Neural crest cell (in vitro differentiated cells): ENCODE measurements at regions not wholly inside any gene's neighbourhood (a gene's known extent, or its start where the extent isn't known, plus 50 kb on each side); places are given as distances from the start of the nearest gene placed in this dataset.
A peak's percentile ranks its signal among the peaks of the same experiment; 100 is the strongest.

Experiments used
- DNase-seq: peaks from one replicate; pipeline ENCODE4 v3.0.0; 2021; ENCODE audit warnings: low read depth, mixed read lengths, low spot score
- H3K27ac Mint-ChIP-seq: one replicate; pipeline ENCODE4 v1.8.0; 2021; ENCODE audit warnings: mild to moderate bottlenecking, mixed read lengths; ENCODE audit not compliant: unreplicated experiment
- H3K27me3 Mint-ChIP-seq: 2 replicates; pipeline ENCODE4 v1.8.0; 2021; ENCODE audit warnings: low read depth, mild to moderate bottlenecking, mixed read lengths
- H3K36me3 Mint-ChIP-seq: 2 replicates; pipeline ENCODE4 v1.8.0; 2021; ENCODE audit warnings: low read depth, mild to moderate bottlenecking, mixed read lengths
- H3K4me1 Mint-ChIP-seq: 2 replicates; pipeline ENCODE4 v1.8.0; 2021; ENCODE audit warnings: mixed read lengths
- H3K4me3 Mint-ChIP-seq: one replicate; pipeline ENCODE4 v1.8.0; 2021; ENCODE audit warnings: mild to moderate bottlenecking, mixed read lengths
- H3K9me3 Mint-ChIP-seq: 2 replicates; pipeline ENCODE4 v1.8.0; 2021; ENCODE audit warnings: mixed read lengths
- CTCF ChIP-seq: fragments of 200-600 bp; sonication (generic); conservative IDR thresholded peaks from 2 replicates; pipeline ENCODE4 v1.5.0; 2021; ENCODE audit warnings: antibody characterized with exemption, mild to moderate bottlenecking

GRCh38 chr2:57894381-57894780 is 152.2 kb upstream of the VRK2 start:
- DNase-seq, result no peak
- TF ChIP-seq CTCF, result no peak

GRCh38 chr2:57897920-57898319 is 148.7 kb upstream of the VRK2 start:
- TF ChIP-seq CTCF, result no peak
- no peaks in the 10 kb centered on the region for H3K36me3 Mint-ChIP-seq
- no peaks in the 10 kb centered on the region for H3K4me1 Mint-ChIP-seq
- DNase-seq, result no peak
- H3K27ac Mint-ChIP-seq, result no peak overlapping the region
- H3K9me3 Mint-ChIP-seq, result no peaks in the 10 kb centered on the region
- H3K4me3 Mint-ChIP-seq, result no peak overlapping the region
- no peaks in the 10 kb centered on the region for H3K27me3 Mint-ChIP-seq

More at GRCh38 chr2:57894381-57894780, 152.2 kb upstream of the VRK2 start:
- Mint-ChIP-seq H3K36me3 (no peaks in the 10 kb centered on the region), H3K4me3 (no peak overlapping the region), H3K27me3 (no peaks in the 10 kb centered on the region), H3K9me3 (no peaks in the 10 kb centered on the region), H3K27ac (no peak overlapping the region), H3K4me1 (no peaks in the 10 kb centered on the region)

- no peaks in the 10 kb centered on the region for H3K9me3 Mint-ChIP-seq
- no peak overlapping the region for H3K4me3 Mint-ChIP-seq
- no peaks in the 10 kb centered on the region for H3K27me3 Mint-ChIP-seq
- H3K27ac Mint-ChIP-seq, result no peak overlapping the region
- H3K36me3 Mint-ChIP-seq, result no peaks in the 10 kb centered on the region
- no peaks in the 10 kb centered on the region for H3K4me1 Mint-ChIP-seq
- DNase-seq, result no peak
- no peak for TF ChIP-seq CTCF
Observed at GRCh38 chr2:57899898-57900297, 146.7 kb upstream of the VRK2 start.

GRCh38 chr2:57902578-57902977 is 144.0 kb upstream of the VRK2 start:
- Mint-ChIP-seq H3K9me3 (peaks cover 2% of the 10 kb centered on the region), H3K4me3 (no peak overlapping the region), H3K27ac (no peak overlapping the region), H3K27me3 (no peaks in the 10 kb centered on the region), H3K4me1 (peaks cover 6% of the 10 kb centered on the region), H3K36me3 (no peaks in the 10 kb centered on the region)
- TF ChIP-seq CTCF, result no peak
- no peak for DNase-seq

GRCh38 chr2:57906152-57906732 is 140.4 kb upstream of the VRK2 start:
- H3K27me3 Mint-ChIP-seq, result no peaks in the 10 kb centered on the region

More at GRCh38 chr2:57906152-57906732, 140.4 kb upstream of the VRK2 start:
- peak; percentile 86 for TF ChIP-seq CTCF
- H3K36me3 Mint-ChIP-seq, result no peaks in the 10 kb centered on the region
- H3K27ac Mint-ChIP-seq, result no peak overlapping the region
- no peak for DNase-seq
- H3K4me3 Mint-ChIP-seq, result no peak overlapping the region
- H3K4me1 Mint-ChIP-seq, result peaks cover 6% of the 10 kb centered on the region
- peaks cover 2% of the 10 kb centered on the region for H3K9me3 Mint-ChIP-seq
